Loucy (cell line): ENCODE measurements at regions not wholly inside any gene's neighbourhood (a gene's known extent, or its start where the extent isn't known, plus 50 kb on each side); places are given as distances from the start of the nearest gene placed in this dataset.

Source experiments
- H2AFZ ChIP-seq: fragments of 200-600 bp; sonication (generic); 2 replicates; pipeline ENCODE4 v1.6.0; 2016; ENCODE audit warnings: antibody characterized with exemption, mild to moderate bottlenecking, low read length, moderate library complexity
- H3F3A ChIP-seq: fragments of 200-600 bp; 2 replicates; pipeline ENCODE4 v1.6.0; 2016; ENCODE audit warnings: antibody characterized with exemption, low read depth, mild to moderate bottlenecking
- H3K27me3 ChIP-seq: fragments of 200-600 bp; sonication (generic); 2 replicates; pipeline ENCODE4 v1.6.1; 2014; ENCODE audit warnings: low read length, mild to moderate bottlenecking; ENCODE audit not compliant: insufficient read depth, poor library complexity, severe bottlenecking
- H3K36me3 ChIP-seq: fragments of 200-600 bp; sonication (generic); 2 replicates; pipeline ENCODE4 v1.6.1; 2016; ENCODE audit warnings: low read length; ENCODE audit not compliant: insufficient read depth
- H3K4me1 ChIP-seq: fragments of 200-600 bp; sonication (generic); 2 replicates; pipeline ENCODE4 v1.5.1; 2014; ENCODE audit warnings: low read length, mild to moderate bottlenecking; ENCODE audit not compliant: insufficient read depth, poor library complexity, severe bottlenecking
- H3K4me2 ChIP-seq: fragments of 200-600 bp; sonication (generic); 2 replicates; pipeline ENCODE4 v1.6.0; 2014; ENCODE audit warnings: antibody characterized with exemption, low read length, low read depth, mild to moderate bottlenecking; ENCODE audit not compliant: poor library complexity, severe bottlenecking
- H3K4me3 ChIP-seq: fragments of 200-600 bp; sonication (generic); 2 replicates; pipeline ENCODE4 v1.5.1; 2014; ENCODE audit warnings: low read length, mild to moderate bottlenecking, mixed read lengths; ENCODE audit not compliant: poor library complexity, severe bottlenecking
- H3K79me2 ChIP-seq: fragments of 200-600 bp; sonication (generic); 2 replicates; pipeline ENCODE4 v1.6.1; 2014; ENCODE audit warnings: low read length; ENCODE audit not compliant: insufficient read depth
- H3K9ac ChIP-seq: fragments of 200-600 bp; sonication (generic); 2 replicates; pipeline ENCODE4 v1.6.0; 2014; ENCODE audit warnings: mild to moderate bottlenecking, low read depth, low read length, moderate library complexity; ENCODE audit not compliant: poor library complexity, severe bottlenecking
- H3K9me2 ChIP-seq: fragments of 200-600 bp; sonication (generic); replicated peaks from 2 replicates; pipeline ENCODE4 v1.6.1; 2016; ENCODE audit warnings: low read depth, low read length, mixed read lengths
- H3K9me3 ChIP-seq: fragments of 200-600 bp; sonication (generic); 2 replicates; pipeline ENCODE4 v1.6.1; 2014; ENCODE audit warnings: mild to moderate bottlenecking, antibody characterized with exemption, low read length, low read depth; ENCODE audit not compliant: insufficient read depth
- H4K20me1 ChIP-seq: fragments of 200-600 bp; sonication (generic); 2 replicates; pipeline ENCODE4 v1.6.0; 2014; ENCODE audit warnings: antibody characterized with exemption, low read length, mild to moderate bottlenecking; ENCODE audit not compliant: insufficient read depth, poor library complexity, severe bottlenecking
- EZH2phosphoT487 ChIP-seq: fragments of 200-600 bp; IDR thresholded peaks from 2 replicates; pipeline ENCODE4 v1.6.1; 2018; ENCODE audit warnings: antibody characterized with exemption, mild to moderate bottlenecking, moderate library complexity, borderline replicate concordance
- TF ChIP-seq, protein P1 (sequence below): fragments of 200-600 bp; sonication (generic); conservative IDR thresholded peaks from 2 replicates; pipeline ENCODE4 v1.5.1; 2014; ENCODE audit warnings: mild to moderate bottlenecking, antibody characterized with exemption, low read length

DNA sequence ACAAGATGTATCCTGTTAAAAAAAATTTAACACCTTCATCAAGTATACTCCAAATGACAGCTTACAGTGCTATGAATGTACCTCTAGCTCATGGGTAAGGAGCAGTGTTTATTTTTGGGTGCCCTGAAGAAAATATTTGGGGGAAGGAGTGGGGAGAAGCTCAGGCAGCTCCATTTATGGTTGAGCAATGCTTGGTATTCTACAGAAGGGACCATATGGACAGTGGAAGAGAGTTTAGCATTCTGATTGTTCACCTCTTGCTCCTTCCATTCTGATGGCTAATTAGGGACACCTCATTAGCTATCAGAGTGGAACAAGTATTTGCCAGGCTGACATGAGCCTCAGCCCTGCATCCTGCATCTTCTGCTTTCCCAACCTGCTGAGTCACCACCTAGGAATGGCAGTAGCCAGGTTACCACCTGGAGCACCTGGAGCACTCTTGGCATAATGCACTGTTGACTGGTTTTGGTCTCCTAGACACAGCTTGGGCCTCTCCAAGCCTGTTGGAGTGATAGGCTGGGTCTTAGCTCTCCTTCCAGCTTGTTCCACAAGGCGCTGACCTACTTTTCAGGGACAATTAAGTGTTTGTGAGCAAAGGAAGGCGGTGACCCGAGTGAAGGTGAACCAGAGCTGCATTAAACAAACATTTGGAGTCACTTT, 62.0 kb upstream of the MACF1 start:
- H4K20me1 ChIP-seq = peaks cover 2% of the 10 kb centered on the region
- no peaks in the 10 kb centered on the region for H3K27me3 ChIP-seq
- no peaks in the 10 kb centered on the region for H3F3A ChIP-seq
- peaks cover 29% of the 10 kb centered on the region; the same call in 1 of the 2 replicates for H3K79me2 ChIP-seq
- H2AFZ ChIP-seq = no peak overlapping the region
- no peaks in the 10 kb centered on the region for H3K9me3 ChIP-seq
- no peak for TF ChIP-seq EZH2phosphoT487
- TF ChIP-seq, protein P1, sequence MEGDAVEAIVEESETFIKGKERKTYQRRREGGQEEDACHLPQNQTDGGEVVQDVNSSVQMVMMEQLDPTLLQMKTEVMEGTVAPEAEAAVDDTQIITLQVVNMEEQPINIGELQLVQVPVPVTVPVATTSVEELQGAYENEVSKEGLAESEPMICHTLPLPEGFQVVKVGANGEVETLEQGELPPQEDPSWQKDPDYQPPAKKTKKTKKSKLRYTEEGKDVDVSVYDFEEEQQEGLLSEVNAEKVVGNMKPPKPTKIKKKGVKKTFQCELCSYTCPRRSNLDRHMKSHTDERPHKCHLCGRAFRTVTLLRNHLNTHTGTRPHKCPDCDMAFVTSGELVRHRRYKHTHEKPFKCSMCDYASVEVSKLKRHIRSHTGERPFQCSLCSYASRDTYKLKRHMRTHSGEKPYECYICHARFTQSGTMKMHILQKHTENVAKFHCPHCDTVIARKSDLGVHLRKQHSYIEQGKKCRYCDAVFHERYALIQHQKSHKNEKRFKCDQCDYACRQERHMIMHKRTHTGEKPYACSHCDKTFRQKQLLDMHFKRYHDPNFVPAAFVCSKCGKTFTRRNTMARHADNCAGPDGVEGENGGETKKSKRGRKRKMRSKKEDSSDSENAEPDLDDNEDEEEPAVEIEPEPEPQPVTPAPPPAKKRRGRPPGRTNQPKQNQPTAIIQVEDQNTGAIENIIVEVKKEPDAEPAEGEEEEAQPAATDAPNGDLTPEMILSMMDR = no peak
- no peaks in the 10 kb centered on the region for H3K9me2 ChIP-seq
- H3K4me1 ChIP-seq = peaks cover 3% of the 10 kb centered on the region
- no peaks in the 10 kb centered on the region for H3K36me3 ChIP-seq
- no peak overlapping the region for H3K4me3 ChIP-seq
- H3K4me2 ChIP-seq = no peak overlapping the region
- no peak overlapping the region for H3K9ac ChIP-seq

DNA sequence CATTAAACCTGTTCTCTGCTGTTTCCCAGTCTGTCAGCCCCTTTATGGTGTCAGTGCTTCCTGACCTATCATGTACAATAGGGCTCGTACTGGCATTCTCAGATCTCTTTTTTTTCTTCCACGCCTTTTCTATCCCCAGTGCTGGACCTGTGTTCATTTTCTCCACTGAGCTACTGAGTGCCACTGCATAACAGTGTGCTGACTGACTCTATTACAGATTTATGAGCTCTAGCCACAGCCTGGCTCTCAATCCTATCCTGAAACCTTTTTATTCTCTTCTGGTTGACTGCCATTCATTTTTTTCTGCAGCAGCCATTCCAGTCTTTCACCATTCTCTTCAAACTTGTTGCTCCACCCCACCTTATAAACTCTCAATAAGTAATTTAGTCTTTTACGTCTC, 59.6 kb upstream of the MACF1 start:
- Histone ChIP-seq H3K36me3 (no peaks in the 10 kb centered on the region), H3K9me3 (no peaks in the 10 kb centered on the region), H3K4me2 (no peak overlapping the region), H3F3A (no peaks in the 10 kb centered on the region), H2AFZ (no peak overlapping the region), H3K27me3 (no peaks in the 10 kb centered on the region), H4K20me1 (no peaks in the 10 kb centered on the region), H3K4me3 (no peak overlapping the region), H3K4me1 (peaks cover 9% of the 10 kb centered on the region), H3K79me2 (peaks cover 36% of the 10 kb centered on the region), H3K9ac (no peak overlapping the region), H3K9me2 (no peaks in the 10 kb centered on the region)
- TF ChIP-seq EZH2phosphoT487 = no peak
- TF ChIP-seq, protein P1 = no peak

DNA sequence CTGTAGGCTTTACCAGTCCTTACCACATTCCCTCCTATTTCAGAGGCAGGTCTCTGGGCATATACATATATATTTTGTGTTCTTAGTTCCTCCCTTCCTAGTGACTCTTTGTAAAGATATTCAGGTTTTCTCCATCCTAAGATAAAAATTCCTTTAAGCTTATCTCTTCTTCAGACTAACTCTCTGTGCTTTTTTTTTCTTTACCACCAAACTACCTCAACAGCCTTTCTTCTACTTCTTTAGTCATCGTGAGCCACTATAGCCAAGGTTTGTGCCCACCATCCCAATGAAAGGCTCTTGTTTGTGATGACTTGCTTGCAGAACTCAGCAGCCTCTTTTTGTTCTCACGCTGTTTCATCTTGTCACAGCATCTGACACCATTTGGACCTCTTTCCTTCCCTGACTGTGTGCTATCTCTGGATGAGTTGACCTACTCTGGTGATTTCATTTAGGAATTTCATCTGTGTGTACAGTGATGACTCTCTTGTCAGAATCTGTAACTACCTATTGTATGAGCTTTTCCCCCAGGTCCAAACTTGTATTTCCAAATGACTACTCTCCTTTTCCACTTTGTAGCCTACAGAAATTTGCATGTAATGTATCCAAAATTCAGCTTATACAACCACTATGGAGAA, 59.0 kb upstream of the MACF1 start:
- H3K27me3 ChIP-seq = no peaks in the 10 kb centered on the region
- H3F3A ChIP-seq = no peaks in the 10 kb centered on the region
- no peaks in the 10 kb centered on the region for H3K36me3 ChIP-seq
- H3K4me1 ChIP-seq = peaks cover 9% of the 10 kb centered on the region
- H3K79me2 ChIP-seq = peaks cover 37% of the 10 kb centered on the region
- H3K4me2 ChIP-seq = no peak overlapping the region
- no peaks in the 10 kb centered on the region for H4K20me1 ChIP-seq
- TF ChIP-seq, protein P1 = no peak
- TF ChIP-seq EZH2phosphoT487 = no peak
- H3K9me3 ChIP-seq = no peaks in the 10 kb centered on the region
- no peak overlapping the region for H3K4me3 ChIP-seq
- H3K9me2 ChIP-seq = no peaks in the 10 kb centered on the region
- H3K9ac ChIP-seq = no peak overlapping the region
- no peak overlapping the region for H2AFZ ChIP-seq
